Tibial nerve (tissue), 4 donors: ENCODE measurements at regions not wholly inside any gene's neighbourhood (a gene's known extent, or its start where the extent isn't known, plus 50 kb on each side); places are given as distances from the start of the nearest gene placed in this dataset.

Experiments used
- DNase-seq, 2 donors: peaks; one replicate each; pipeline ENCODE4 v3.0.0-alpha.2; 2019; ENCODE audit warnings: low spot score in 2 of 2
- H3K27ac ChIP-seq, 4 donors: fragments of 200-600 bp; sonication (generic) in 3 of 4; one replicate each; pipeline ENCODE4 v1.5.1; 2017 to 2019; ENCODE audit warnings: mild to moderate bottlenecking in 1 of 4
- H3K27me3 ChIP-seq, 2 donors: fragments of 200-600 bp; sonication (generic) in 1 of 2; one replicate each; pipeline versions ENCODE4 v1.5.1 to v1.6.0; 2017 to 2019
- H3K36me3 ChIP-seq, 3 donors: fragments of 200-600 bp; sonication (generic); one replicate each; pipeline ENCODE4 v1.5.1; 2018 to 2019
- H3K4me1 ChIP-seq, 4 donors: fragments of 200-600 bp; sonication (generic) in 3 of 4; one replicate each; pipeline ENCODE4 v1.5.1; 2017 to 2019
- H3K4me3 ChIP-seq, 4 donors: fragments of 200-600 bp; sonication (generic) in 3 of 4; one replicate each; pipeline ENCODE4 v1.5.1; 2017 to 2019; ENCODE audit warnings: mild to moderate bottlenecking in 1 of 4, moderate library complexity in 1 of 4
- H3K9me3 ChIP-seq, 4 donors: fragments of 200-600 bp; sonication (generic) in 3 of 4; one replicate each; pipeline ENCODE4 v1.5.1; 2017 to 2019
- EP300 ChIP-seq, 2 donors: sonication (generic); formaldehyde crosslinking; IDR thresholded peaks; one replicate each; pipeline ENCODE4 v1.6.1; 2017; ENCODE audit warnings: antibody characterized with exemption in 2 of 2, mild to moderate bottlenecking in 1 of 2
- POLR2A ChIP-seq, 2 donors: fragments of 450-650 bp; IDR thresholded peaks; one replicate each; pipeline ENCODE4 v1.6.1; 2017; ENCODE audit warnings: antibody characterized with exemption in 2 of 2, mild to moderate bottlenecking in 2 of 2, moderate library complexity in 2 of 2
- WGBS, 2 donors: methylation state at CpG; one replicate each; pipeline ENCODE4 v1.1.5; 2018; 5-methylcytosine and 5-hydroxymethylcytosine counted together
- TF ChIP-seq, protein P1 (sequence below), 5 experiments: fragments of 200-600 bp in 3 of 5; fragments of 450-650 bp in 2 of 5; sonication (generic) in 3 of 5; IDR thresholded peaks; one replicate each; pipeline ENCODE4 v1.5.1; 2016 to 2019; ENCODE audit warnings: antibody characterized with exemption in 5 of 5, mild to moderate bottlenecking in 3 of 5, moderate library complexity in 2 of 5

DNA sequence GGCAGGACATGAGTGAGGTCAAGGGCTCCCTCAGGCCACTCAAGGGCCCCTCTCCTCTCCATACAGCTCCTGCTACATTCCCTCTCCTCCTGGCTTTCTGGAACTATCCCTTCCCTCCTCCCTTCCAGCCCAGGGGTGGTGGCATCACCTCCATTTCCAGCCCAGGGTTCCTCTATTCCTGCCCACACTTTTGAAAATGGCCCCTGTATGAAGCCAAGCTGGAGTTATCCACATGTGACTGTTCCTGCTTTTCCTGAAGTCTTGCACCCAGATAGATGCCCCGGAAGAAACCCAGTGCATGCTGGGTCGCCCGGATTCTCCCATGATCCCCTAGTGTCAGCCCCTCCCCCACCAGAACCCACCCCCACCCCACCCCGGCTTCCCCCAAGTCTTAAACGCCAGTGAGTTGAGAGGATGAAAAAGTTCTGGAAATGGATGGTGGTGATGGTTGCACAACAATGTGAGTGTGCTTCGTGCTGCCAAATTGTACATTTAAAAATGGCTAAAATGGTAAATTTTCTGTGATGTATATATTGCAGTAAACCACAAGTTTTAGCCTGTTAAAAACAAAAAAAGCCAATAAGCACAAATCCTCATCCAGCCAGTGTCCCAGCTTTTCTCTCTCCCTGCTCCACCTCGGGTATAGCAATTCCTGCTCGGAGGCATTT lies 136.9 kb downstream of the SCARB1 start:
- no peak for TF ChIP-seq EP300 (IDR thresholded peaks at IDR 0.05)
- TF ChIP-seq, protein P1, sequence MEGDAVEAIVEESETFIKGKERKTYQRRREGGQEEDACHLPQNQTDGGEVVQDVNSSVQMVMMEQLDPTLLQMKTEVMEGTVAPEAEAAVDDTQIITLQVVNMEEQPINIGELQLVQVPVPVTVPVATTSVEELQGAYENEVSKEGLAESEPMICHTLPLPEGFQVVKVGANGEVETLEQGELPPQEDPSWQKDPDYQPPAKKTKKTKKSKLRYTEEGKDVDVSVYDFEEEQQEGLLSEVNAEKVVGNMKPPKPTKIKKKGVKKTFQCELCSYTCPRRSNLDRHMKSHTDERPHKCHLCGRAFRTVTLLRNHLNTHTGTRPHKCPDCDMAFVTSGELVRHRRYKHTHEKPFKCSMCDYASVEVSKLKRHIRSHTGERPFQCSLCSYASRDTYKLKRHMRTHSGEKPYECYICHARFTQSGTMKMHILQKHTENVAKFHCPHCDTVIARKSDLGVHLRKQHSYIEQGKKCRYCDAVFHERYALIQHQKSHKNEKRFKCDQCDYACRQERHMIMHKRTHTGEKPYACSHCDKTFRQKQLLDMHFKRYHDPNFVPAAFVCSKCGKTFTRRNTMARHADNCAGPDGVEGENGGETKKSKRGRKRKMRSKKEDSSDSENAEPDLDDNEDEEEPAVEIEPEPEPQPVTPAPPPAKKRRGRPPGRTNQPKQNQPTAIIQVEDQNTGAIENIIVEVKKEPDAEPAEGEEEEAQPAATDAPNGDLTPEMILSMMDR (IDR thresholded peaks at IDR 0.05) = no peak
- TF ChIP-seq POLR2A (IDR thresholded peaks at IDR 0.05) = no peak
- DNase-seq = no peak
- H3K4me1 ChIP-seq = peaks cover 0 to 39% (median 11%) of the 10 kb centered on the region in 4 donors
- no peaks in the 10 kb centered on the region for H3K27me3 ChIP-seq
- WGBS, 2 donors = 54 to 57% methylated on average over 8 of the region's 8 CpGs
- peak overlapping the region in 3 of 4 donors; percentile 45 to 85 (median 78) for H3K27ac ChIP-seq
- H3K9me3 ChIP-seq = no peaks in the 10 kb centered on the region
- no peaks in the 10 kb centered on the region for H3K36me3 ChIP-seq
- no peak overlapping the region for H3K4me3 ChIP-seq

DNA sequence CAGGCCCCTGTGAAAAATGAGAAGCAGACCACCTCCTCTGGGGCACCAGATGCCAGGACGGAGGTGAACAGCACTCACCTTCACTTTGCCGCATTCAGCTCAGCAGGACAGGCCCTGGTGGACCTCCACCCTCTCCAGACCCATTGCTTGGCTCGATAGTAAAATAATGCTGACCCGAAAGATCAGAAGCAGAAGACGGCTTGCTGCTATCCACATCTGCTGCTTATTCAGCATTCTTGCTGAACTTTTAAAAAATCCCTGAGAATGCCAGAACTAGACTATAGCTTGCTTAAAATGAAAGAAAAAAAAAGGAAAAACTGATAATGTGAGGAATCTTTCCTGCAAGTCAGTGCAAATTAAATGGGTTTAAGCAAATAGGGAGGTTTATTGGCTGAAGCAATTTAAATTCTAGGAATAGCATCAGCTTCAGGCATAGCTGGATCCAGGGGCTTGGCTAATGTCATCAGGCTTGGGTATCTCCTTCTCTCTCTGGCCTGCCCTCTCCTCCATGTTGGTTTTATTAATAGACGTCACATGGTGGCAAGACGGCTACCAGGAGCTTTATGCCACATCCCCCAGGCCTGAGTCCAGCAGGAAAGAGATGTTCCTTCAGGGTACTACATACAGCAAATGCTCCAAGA lies 137.9 kb downstream of the SCARB1 start:
- Histone ChIP-seq H3K36me3 (no peaks in the 10 kb centered on the region), H3K4me1 (peaks cover 0 to 46% (median 10%) of the 10 kb centered on the region in 4 donors), H3K4me3 (no peak overlapping the region), H3K9me3 (no peaks in the 10 kb centered on the region), H3K27me3 (no peaks in the 10 kb centered on the region), H3K27ac (peak overlapping the region in 2 of 4 donors; percentile 78 to 85)
- 70 to 81% methylated on average over 7 of the region's 7 CpGs for WGBS, 2 donors
- no peak for DNase-seq
- TF ChIP-seq, protein P1 (IDR thresholded peaks at IDR 0.05) = no peak
- TF ChIP-seq POLR2A (IDR thresholded peaks at IDR 0.05) (no peak), EP300 (IDR thresholded peaks at IDR 0.05) (no peak)

DNA sequence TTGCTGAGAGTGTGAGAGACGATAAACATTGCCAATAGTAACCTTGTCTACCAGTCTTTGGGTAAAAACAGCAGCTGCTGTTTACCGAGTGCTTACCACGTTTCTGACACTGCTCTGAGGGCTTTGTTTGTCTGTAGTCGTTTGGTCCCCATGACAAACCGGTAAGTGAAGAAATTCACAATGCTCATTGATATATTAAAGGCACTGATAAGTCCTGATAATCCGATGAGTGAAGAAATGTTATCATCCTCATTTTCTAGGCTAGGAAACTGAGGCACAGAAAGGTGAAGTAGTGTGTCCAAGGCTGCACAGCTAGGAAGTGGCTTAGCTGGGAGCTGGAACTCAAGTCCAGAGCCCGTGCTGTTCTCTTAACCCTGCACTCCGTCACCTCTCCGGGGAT lies 138.6 kb downstream of the SCARB1 start:
- Histone ChIP-seq H3K9me3 (no peaks in the 10 kb centered on the region), H3K36me3 (no peaks in the 10 kb centered on the region), H3K4me3 (no peak overlapping the region), H3K4me1 (peaks cover 0 to 48% (median 10%) of the 10 kb centered on the region in 4 donors), H3K27ac (peak overlapping the region in 1 of 4 donors; percentile 78), H3K27me3 (no peaks in the 10 kb centered on the region)
- no peak for DNase-seq
- WGBS, 2 donors = 86 to 88% methylated on average over 9 of the region's 9 CpGs
- no peak for TF ChIP-seq POLR2A (IDR thresholded peaks at IDR 0.05)
- TF ChIP-seq EP300 (IDR thresholded peaks at IDR 0.05) = no peak
- TF ChIP-seq, protein P1 (IDR thresholded peaks at IDR 0.05) = no peak

DNA sequence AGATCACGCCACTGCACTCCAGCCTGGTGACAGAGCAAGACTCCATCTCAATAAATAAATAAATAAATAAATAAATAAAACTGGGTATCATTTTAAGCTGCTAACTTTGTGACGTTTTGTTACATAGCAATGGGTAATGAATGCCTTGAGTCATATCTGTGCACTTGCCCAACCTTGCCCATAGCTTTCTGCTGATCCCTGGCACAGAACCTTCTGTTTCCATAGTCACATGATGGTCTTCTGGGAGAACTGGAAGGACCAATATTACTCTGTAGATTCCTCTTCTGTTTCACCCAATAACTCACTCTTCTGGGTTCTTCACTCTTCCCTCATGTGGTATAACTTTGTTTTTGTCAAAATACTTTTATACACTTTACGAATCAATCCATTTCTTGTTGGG lies 140.8 kb downstream of the SCARB1 start:
- WGBS, 2 donors = 90 to 93% methylated on average over 3 of the region's 3 CpGs
- H3K27ac ChIP-seq = no peak overlapping the region
- TF ChIP-seq EP300 (IDR thresholded peaks at IDR 0.05) (no peak), POLR2A (IDR thresholded peaks at IDR 0.05) (no peak)
- TF ChIP-seq, protein P1 (IDR thresholded peaks at IDR 0.05) = no peak

DNA sequence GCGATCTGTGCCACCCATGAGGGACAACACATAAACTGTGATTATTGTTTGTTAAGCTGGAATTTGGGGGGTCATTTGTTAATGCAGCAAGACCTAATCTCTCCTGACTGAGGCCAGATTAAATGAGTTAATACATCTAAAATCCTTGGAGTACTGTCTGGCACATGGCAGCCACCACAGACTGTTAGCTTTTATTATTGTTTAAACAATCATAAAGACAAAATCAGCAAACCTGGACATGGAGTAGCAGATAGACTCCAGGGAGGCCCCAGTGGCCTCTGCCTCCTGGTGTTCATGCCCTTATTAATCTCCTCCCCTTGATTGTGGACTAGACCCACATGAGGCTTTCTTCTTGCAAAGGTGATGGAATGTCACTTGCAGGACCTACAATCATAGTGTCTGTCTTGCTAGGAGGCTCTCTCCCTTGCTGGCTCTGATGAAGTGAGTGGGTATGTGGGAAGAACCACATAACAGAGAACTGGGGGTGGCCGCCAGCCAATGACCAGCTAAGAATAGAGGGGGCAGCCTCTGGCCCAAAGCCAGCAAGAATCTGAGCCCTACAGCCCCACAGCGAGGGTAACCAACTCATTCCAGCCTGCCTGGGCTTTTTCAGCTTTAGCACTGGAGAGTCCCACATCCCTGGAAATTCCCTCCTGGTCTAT lies 142.0 kb downstream of the SCARB1 start:
- H3K4me3 ChIP-seq = no peak overlapping the region
- 51 to 66% methylated on average over 3 of the region's 3 CpGs for WGBS, 2 donors
- H3K27me3 ChIP-seq = no peaks in the 10 kb centered on the region
- peak overlapping the region in 3 of 4 donors; percentile 7 to 49 (median 44) for H3K27ac ChIP-seq
- no peaks in the 10 kb centered on the region for H3K36me3 ChIP-seq
- H3K9me3 ChIP-seq = no peaks in the 10 kb centered on the region
- H3K4me1 ChIP-seq = peaks cover 0 to 31% (median 4%) of the 10 kb centered on the region in 4 donors
- no peak for DNase-seq
- TF ChIP-seq EP300 (IDR thresholded peaks at IDR 0.05) (no peak), POLR2A (IDR thresholded peaks at IDR 0.05) (no peak)
- TF ChIP-seq, protein P1 (IDR thresholded peaks at IDR 0.05) = no peak

More for the DNA sequence above, 140.8 kb downstream of the SCARB1 start:
- no peak overlapping the region for H3K4me3 ChIP-seq
- DNase-seq = no peak
- no peaks in the 10 kb centered on the region for H3K36me3 ChIP-seq
- peaks cover 0 to 43% (median 10%) of the 10 kb centered on the region in 4 donors for H3K4me1 ChIP-seq
- H3K9me3 ChIP-seq = no peaks in the 10 kb centered on the region
- no peaks in the 10 kb centered on the region for H3K27me3 ChIP-seq
